H1 (cell line): ENCODE measurements at regions not wholly inside any gene's neighbourhood (a gene's known extent, or its start where the extent isn't known, plus 50 kb on each side); places are given as distances from the start of the nearest gene placed in this dataset.
"Not testable (repeated sequence)": the region's sequence is repeated elsewhere in the genome, so short reads cannot be mapped to it uniquely, and the experiment has no call there.

ENCODE experiments used
- CTCF ChIA-PET: fragments of 300-600 bp; sonication (Branson Sonifier 250); formaldehyde crosslinking; loops from one replicate; lab custom pipeline; 2021; ENCODE audit not compliant: partially characterized antibody; lab: Charles Lee
- POLR2A ChIA-PET: fragments of 300-600 bp; sonication (Branson Sonifier 250); formaldehyde crosslinking; loops from one replicate; lab custom pipeline; 2021; ENCODE audit warnings: inconsistent platforms; ENCODE audit not compliant: partially characterized antibody; lab: Charles Lee
- DNase-seq, 2 experiments: peaks; one replicate each; pipeline versions ENCODE4 v3.0.0 to v3.0.0-alpha.2; 2010 to 2022; ENCODE audit warnings: low spot score in 2 of 2, low read depth in 1 of 2, mixed read lengths in 1 of 2
- FAIRE-seq: peaks from 2 replicates; lab custom pipeline; 2011; peaks lifted over from hg19 to GRCh38; lab: Jason Lieb, UNC
- H2AFZ ChIP-seq: 2 replicates; pipeline ENCODE4 v1.8.1; 2012; ENCODE audit warnings: low read length, inconsistent platforms
- H2AK5ac ChIP-seq: 2 replicates; pipeline ENCODE4 v1.6.1; 2013; ENCODE audit warnings: low read depth, low read length
- H2BK120ac ChIP-seq: replicated peaks from 2 replicates; pipeline ENCODE3; 2013; ENCODE audit warnings: low read depth, low read length, inconsistent platforms
- H2BK12ac ChIP-seq: 2 replicates; pipeline ENCODE4 v1.6.1; 2013; ENCODE audit warnings: low read depth, low read length
- H2BK15ac ChIP-seq: 2 replicates; pipeline ENCODE4 v1.6.1; 2013; ENCODE audit warnings: low read length
- H2BK20ac ChIP-seq: 2 replicates; pipeline ENCODE4 v1.6.1; 2013; ENCODE audit warnings: low read length
- H2BK5ac ChIP-seq: 2 replicates; pipeline ENCODE4 v1.6.1; 2013; ENCODE audit warnings: low read depth, low read length
- H3K14ac ChIP-seq: 2 replicates; pipeline ENCODE4 v1.6.1; 2013; ENCODE audit warnings: inconsistent platforms; ENCODE audit not compliant: insufficient read length
- H3K18ac ChIP-seq: 2 replicates; pipeline ENCODE4 v1.6.1; 2013; ENCODE audit warnings: low read length; ENCODE audit errors: extremely low read depth
- H3K23ac ChIP-seq: 2 replicates; pipeline ENCODE4 v1.6.1; 2013; ENCODE audit warnings: inconsistent platforms; ENCODE audit not compliant: insufficient read length
- H3K23me2 ChIP-seq: 2 replicates; pipeline ENCODE4 v1.6.1; 2013; ENCODE audit warnings: low read depth, low read length
- H3K27ac ChIP-seq: 2 replicates; pipeline ENCODE4 v1.6.1; 2011; ENCODE audit warnings: low read depth, low read length, inconsistent platforms
- H3K27me3 ChIP-seq, 4 experiments: replicated peaks in 1 of 4; 1 replicate in 1 of 4; 2 replicates in 3 of 4; pipeline versions ENCODE4 v1.6.1 to v1.8.1; 2011 to 2013; ENCODE audit warnings: low read length in 3 of 4, mild to moderate bottlenecking in 3 of 4, inconsistent platforms in 2 of 4, mixed read lengths in 2 of 4, moderate library complexity in 1 of 4; ENCODE audit not compliant: control insufficient read depth in 3 of 4, insufficient read depth in 3 of 4; ENCODE audit errors: extremely low read depth in 1 of 4
- H3K36me3 ChIP-seq, 4 experiments: 2 replicates each; pipeline versions ENCODE4 v1.6.1 to v1.8.1; 2011 to 2013; ENCODE audit warnings: mild to moderate bottlenecking in 4 of 4, low read length in 3 of 4, moderate library complexity in 2 of 4, control low read depth in 1 of 4, inconsistent platforms in 1 of 4; ENCODE audit not compliant: insufficient read depth in 4 of 4, control insufficient read depth in 2 of 4
- H3K4ac ChIP-seq: replicated peaks from 2 replicates; pipeline ENCODE3; 2013; ENCODE audit warnings: low read length, low read depth, mixed read lengths, inconsistent platforms; ENCODE audit not compliant: insufficient read length
- H3K4me1 ChIP-seq, 4 experiments: replicated peaks in 1 of 4; 1 replicate in 1 of 4; 2 replicates in 3 of 4; pipeline versions ENCODE4 v1.6.1 to v1.8.1; 2011 to 2013; ENCODE audit warnings: low read length in 3 of 4, inconsistent platforms in 2 of 4, mixed read lengths in 1 of 4; ENCODE audit not compliant: insufficient read depth in 4 of 4, control insufficient read depth in 3 of 4
- H3K4me2 ChIP-seq, 2 experiments: 2 replicates each; pipeline versions ENCODE4 v1.6.1 to v1.8.1; 2011 to 2013; ENCODE audit warnings: low read depth in 2 of 2, low read length in 2 of 2, control low read depth in 1 of 2, inconsistent platforms in 1 of 2, mild to moderate bottlenecking in 1 of 2; ENCODE audit not compliant: insufficient read depth in 1 of 2
- H3K4me3 ChIP-seq, 4 experiments: fragments of 200-600, 300-600 bp in 1 of 4; sonication (generic), shearing (Covaris generic), sonication (Bioruptor Twin) in 1 of 4; 2 replicates each; pipeline versions ENCODE4 v1.5.1 to v1.8.1; 2011 to 2016; ENCODE audit warnings: low read length in 4 of 4, low read depth in 3 of 4, control low read depth in 2 of 4, inconsistent platforms in 2 of 4, mild to moderate bottlenecking in 2 of 4, mixed read lengths in 1 of 4, moderate library complexity in 1 of 4; ENCODE audit not compliant: insufficient read depth in 2 of 4; ENCODE audit errors: extremely low read depth in 1 of 4
- H3K56ac ChIP-seq: replicated peaks from 2 replicates; pipeline ENCODE3; 2013; ENCODE audit warnings: low read depth, mild to moderate bottlenecking, mixed read lengths, low read length, inconsistent platforms; ENCODE audit not compliant: insufficient read length
- H3K79me1 ChIP-seq: 2 replicates; pipeline ENCODE4 v1.6.1; 2013; ENCODE audit warnings: low read depth, low read length, control low read depth
- H3K79me2 ChIP-seq, 2 experiments: 2 replicates each; pipeline versions ENCODE4 v1.6.1 to v1.8.1; 2012 to 2013; ENCODE audit warnings: low read length in 2 of 2, mild to moderate bottlenecking in 2 of 2, inconsistent platforms in 1 of 2; ENCODE audit not compliant: insufficient read depth in 2 of 2, control insufficient read depth in 1 of 2
- H3K9ac ChIP-seq, 4 experiments: replicated peaks in 1 of 4; 1 replicate in 1 of 4; 2 replicates in 3 of 4; pipeline versions ENCODE4 v1.6.1 to v1.8.1; 2011 to 2013; ENCODE audit warnings: low read depth in 3 of 4, low read length in 3 of 4, control low read depth in 2 of 4, mild to moderate bottlenecking in 2 of 4, moderate library complexity in 2 of 4, inconsistent platforms in 1 of 4; ENCODE audit errors: extremely low read depth in 1 of 4
- H3K9me3 ChIP-seq, 2 experiments: 2 replicates each; pipeline versions ENCODE4 v1.6.1 to v1.8.1; 2012 to 2013; ENCODE audit warnings: mild to moderate bottlenecking in 2 of 2, moderate library complexity in 2 of 2, control low read depth in 1 of 2, inconsistent platforms in 1 of 2, low read depth in 1 of 2, low read length in 1 of 2, mixed read lengths in 1 of 2; ENCODE audit not compliant: insufficient read depth in 2 of 2
- H4K20me1 ChIP-seq, 2 experiments: replicated peaks in 1 of 2; 2 replicates each; pipeline versions ENCODE3 to v1.8.1; 2011 to 2013; ENCODE audit warnings: inconsistent platforms in 2 of 2, low read length in 2 of 2, mild to moderate bottlenecking in 1 of 2; ENCODE audit not compliant: insufficient read depth in 2 of 2, control insufficient read depth in 1 of 2
- H4K5ac ChIP-seq: 2 replicates; pipeline ENCODE4 v1.6.1; 2013; ENCODE audit warnings: low read length, low read depth, mixed read lengths, inconsistent platforms; ENCODE audit not compliant: insufficient read length
- H4K8ac ChIP-seq: 2 replicates; pipeline ENCODE4 v1.8.0; 2013; ENCODE audit warnings: mild to moderate bottlenecking, moderate library complexity, low read length, inconsistent platforms; ENCODE audit not compliant: insufficient read depth; ENCODE audit errors: extremely low read depth
- H4K91ac ChIP-seq: replicated peaks from 2 replicates; pipeline ENCODE3; 2013; ENCODE audit warnings: low read length, mixed read lengths, inconsistent platforms; ENCODE audit not compliant: insufficient read length
- ASH2L ChIP-seq: fragments of 200-600, 300-600 bp; sonication (generic); IDR thresholded peaks from one replicate; pipeline ENCODE4 v1.7.1; 2017; ENCODE audit warnings: low read length
- CBX8 ChIP-seq: fragments of 300-800, 300-1000 bp; sonication (generic); IDR thresholded peaks from 2 replicates; pipeline ENCODE4 v1.7.1; 2016; ENCODE audit warnings: low read depth, low read length, borderline replicate concordance
- CHD1 ChIP-seq: IDR thresholded peaks from 2 replicates; pipeline ENCODE4 v1.6.1; 2012; ENCODE audit warnings: low read depth, low read length, improper control_type of control experiment
- GTF2F1 ChIP-seq: IDR thresholded peaks from 2 replicates; pipeline ENCODE4 v1.6.1; 2012; ENCODE audit warnings: low read depth, low read length, improper control_type of control experiment, borderline replicate concordance
- JUN ChIP-seq: IDR thresholded peaks from 2 replicates; pipeline ENCODE4 v1.6.1; 2011; ENCODE audit warnings: low read depth, mild to moderate bottlenecking, improper control_type of control experiment, low read length
- SRF ChIP-seq: IDR thresholded peaks from 2 replicates; pipeline ENCODE4 v1.6.1; 2011; ENCODE audit warnings: mild to moderate bottlenecking, low read depth, low read length, moderate library complexity
- TAF7 ChIP-seq: optimal IDR thresholded peaks from 2 replicates; pipeline ENCODE3; 2011; ENCODE audit warnings: low read depth, mild to moderate bottlenecking, inconsistent platforms, low read length, moderate library complexity, borderline replicate concordance
- WGBS, 2 experiments: shearing (Covaris generic) in 1 of 2; methylation state at CpG; one replicate each; pipeline versions ENCODE4 v1.1.6 to v1.1.7; 2013 to 2015; ENCODE audit warnings: low lambda C conversion rate in 2 of 2, mixed read lengths in 2 of 2, inconsistent platforms in 1 of 2, low coverage in 1 of 2, missing lambda C conversion rate in 1 of 2; ENCODE audit not compliant: insufficient replicate concordance in 2 of 2, insufficient coverage in 1 of 2, insufficient read length in 1 of 2; ENCODE audit errors: extremely low coverage in 1 of 2, missing lambda C conversion rate in 1 of 2; 5-methylcytosine and 5-hydroxymethylcytosine counted together

- TF ChIP-seq TAF7, result no peak
- TF ChIP-seq SRF, result no peak
- TF ChIP-seq JUN, result no peak
- no peak for TF ChIP-seq CBX8
- no peak for TF ChIP-seq ASH2L
- TF ChIP-seq CHD1, result no peak
- no peak for TF ChIP-seq GTF2F1
Observed at GRCh38 chr14:80275208-80275850, 64.0 kb upstream of the DIO2 start (continued).

GRCh38 chr14:80274310-80274709, 63.0 kb upstream of the DIO2 start:
- POLR2A ChIA-PET, H3K56ac ChIP-seq, H3K23ac ChIP-seq, H3K4me3 ChIP-seq, H3K79me1 ChIP-seq, H3K4ac ChIP-seq, H2BK15ac ChIP-seq, H4K8ac ChIP-seq, H4K20me1 ChIP-seq, H3K14ac ChIP-seq, H2AK5ac ChIP-seq, H3K18ac ChIP-seq, CTCF ChIA-PET, H2BK120ac ChIP-seq, H3K36me3 ChIP-seq, H3K27ac ChIP-seq, H3K4me2 ChIP-seq, H4K91ac ChIP-seq, DNase-seq, H3K9ac ChIP-seq, H3K27me3 ChIP-seq, FAIRE-seq, H2BK20ac ChIP-seq, H2AFZ ChIP-seq, H3K23me2 ChIP-seq, H3K79me2 ChIP-seq, H2BK5ac ChIP-seq, H3K4me1 ChIP-seq, H3K9me3 ChIP-seq, H2BK12ac ChIP-seq, H4K5ac ChIP-seq: not testable (repeated sequence)
- 93% methylated on average over 2 of the region's 2 CpGs; no CpG with 5 or more reads in 1 of the 2 experiments for WGBS, 2 experiments
